H1 (cell line): ENCODE measurements at regions not wholly inside any gene's neighbourhood (a gene's known extent, or its start where the extent isn't known, plus 50 kb on each side); places are given as distances from the start of the nearest gene placed in this dataset.
"Not testable (repeated sequence)": the region's sequence is repeated elsewhere in the genome, so short reads cannot be mapped to it uniquely, and the experiment has no call there.

Experiments used
- CTCF ChIA-PET: fragments of 300-600 bp; sonication (Branson Sonifier 250); formaldehyde crosslinking; loops from one replicate; lab custom pipeline; 2021; ENCODE audit not compliant: partially characterized antibody; lab: Charles Lee
- POLR2A ChIA-PET: fragments of 300-600 bp; sonication (Branson Sonifier 250); formaldehyde crosslinking; loops from one replicate; lab custom pipeline; 2021; ENCODE audit warnings: inconsistent platforms; ENCODE audit not compliant: partially characterized antibody; lab: Charles Lee
- DNase-seq, 2 experiments: peaks; one replicate each; pipeline versions ENCODE4 v3.0.0 to v3.0.0-alpha.2; 2010 to 2022; ENCODE audit warnings: low spot score in 2 of 2, low read depth in 1 of 2, mixed read lengths in 1 of 2
- FAIRE-seq: peaks from 2 replicates; lab custom pipeline; 2011; peaks lifted over from hg19 to GRCh38; lab: Jason Lieb, UNC
- H2AFZ ChIP-seq: 2 replicates; pipeline ENCODE4 v1.8.1; 2012; ENCODE audit warnings: low read length, inconsistent platforms
- H2AK5ac ChIP-seq: 2 replicates; pipeline ENCODE4 v1.6.1; 2013; ENCODE audit warnings: low read depth, low read length
- H2BK120ac ChIP-seq: replicated peaks from 2 replicates; pipeline ENCODE3; 2013; ENCODE audit warnings: low read depth, low read length, inconsistent platforms
- H2BK12ac ChIP-seq: 2 replicates; pipeline ENCODE4 v1.6.1; 2013; ENCODE audit warnings: low read depth, low read length
- H2BK15ac ChIP-seq: 2 replicates; pipeline ENCODE4 v1.6.1; 2013; ENCODE audit warnings: low read length
- H2BK20ac ChIP-seq: 2 replicates; pipeline ENCODE4 v1.6.1; 2013; ENCODE audit warnings: low read length
- H2BK5ac ChIP-seq: 2 replicates; pipeline ENCODE4 v1.6.1; 2013; ENCODE audit warnings: low read depth, low read length
- H3K14ac ChIP-seq: 2 replicates; pipeline ENCODE4 v1.6.1; 2013; ENCODE audit warnings: inconsistent platforms; ENCODE audit not compliant: insufficient read length
- H3K18ac ChIP-seq: 2 replicates; pipeline ENCODE4 v1.6.1; 2013; ENCODE audit warnings: low read length; ENCODE audit errors: extremely low read depth
- H3K23ac ChIP-seq: 2 replicates; pipeline ENCODE4 v1.6.1; 2013; ENCODE audit warnings: inconsistent platforms; ENCODE audit not compliant: insufficient read length
- H3K23me2 ChIP-seq: 2 replicates; pipeline ENCODE4 v1.6.1; 2013; ENCODE audit warnings: low read depth, low read length
- H3K27ac ChIP-seq: 2 replicates; pipeline ENCODE4 v1.6.1; 2011; ENCODE audit warnings: low read depth, low read length, inconsistent platforms
- H3K27me3 ChIP-seq, 4 experiments: replicated peaks in 1 of 4; 1 replicate in 1 of 4; 2 replicates in 3 of 4; pipeline versions ENCODE4 v1.6.1 to v1.8.1; 2011 to 2013; ENCODE audit warnings: low read length in 3 of 4, mild to moderate bottlenecking in 3 of 4, inconsistent platforms in 2 of 4, mixed read lengths in 2 of 4, moderate library complexity in 1 of 4; ENCODE audit not compliant: control insufficient read depth in 3 of 4, insufficient read depth in 3 of 4; ENCODE audit errors: extremely low read depth in 1 of 4
- H3K36me3 ChIP-seq, 4 experiments: 2 replicates each; pipeline versions ENCODE4 v1.6.1 to v1.8.1; 2011 to 2013; ENCODE audit warnings: mild to moderate bottlenecking in 4 of 4, low read length in 3 of 4, moderate library complexity in 2 of 4, control low read depth in 1 of 4, inconsistent platforms in 1 of 4; ENCODE audit not compliant: insufficient read depth in 4 of 4, control insufficient read depth in 2 of 4
- H3K4ac ChIP-seq: replicated peaks from 2 replicates; pipeline ENCODE3; 2013; ENCODE audit warnings: low read length, low read depth, mixed read lengths, inconsistent platforms; ENCODE audit not compliant: insufficient read length
- H3K4me1 ChIP-seq, 4 experiments: replicated peaks in 1 of 4; 1 replicate in 1 of 4; 2 replicates in 3 of 4; pipeline versions ENCODE4 v1.6.1 to v1.8.1; 2011 to 2013; ENCODE audit warnings: low read length in 3 of 4, inconsistent platforms in 2 of 4, mixed read lengths in 1 of 4; ENCODE audit not compliant: insufficient read depth in 4 of 4, control insufficient read depth in 3 of 4
- H3K4me2 ChIP-seq, 2 experiments: 2 replicates each; pipeline versions ENCODE4 v1.6.1 to v1.8.1; 2011 to 2013; ENCODE audit warnings: low read depth in 2 of 2, low read length in 2 of 2, control low read depth in 1 of 2, inconsistent platforms in 1 of 2, mild to moderate bottlenecking in 1 of 2; ENCODE audit not compliant: insufficient read depth in 1 of 2
- H3K4me3 ChIP-seq, 4 experiments: fragments of 200-600, 300-600 bp in 1 of 4; sonication (generic), shearing (Covaris generic), sonication (Bioruptor Twin) in 1 of 4; 2 replicates each; pipeline versions ENCODE4 v1.5.1 to v1.8.1; 2011 to 2016; ENCODE audit warnings: low read length in 4 of 4, low read depth in 3 of 4, control low read depth in 2 of 4, inconsistent platforms in 2 of 4, mild to moderate bottlenecking in 2 of 4, mixed read lengths in 1 of 4, moderate library complexity in 1 of 4; ENCODE audit not compliant: insufficient read depth in 2 of 4; ENCODE audit errors: extremely low read depth in 1 of 4
- H3K56ac ChIP-seq: replicated peaks from 2 replicates; pipeline ENCODE3; 2013; ENCODE audit warnings: low read depth, mild to moderate bottlenecking, mixed read lengths, low read length, inconsistent platforms; ENCODE audit not compliant: insufficient read length
- H3K79me1 ChIP-seq: 2 replicates; pipeline ENCODE4 v1.6.1; 2013; ENCODE audit warnings: low read depth, low read length, control low read depth
- H3K79me2 ChIP-seq, 2 experiments: 2 replicates each; pipeline versions ENCODE4 v1.6.1 to v1.8.1; 2012 to 2013; ENCODE audit warnings: low read length in 2 of 2, mild to moderate bottlenecking in 2 of 2, inconsistent platforms in 1 of 2; ENCODE audit not compliant: insufficient read depth in 2 of 2, control insufficient read depth in 1 of 2
- H3K9ac ChIP-seq, 4 experiments: replicated peaks in 1 of 4; 1 replicate in 1 of 4; 2 replicates in 3 of 4; pipeline versions ENCODE4 v1.6.1 to v1.8.1; 2011 to 2013; ENCODE audit warnings: low read depth in 3 of 4, low read length in 3 of 4, control low read depth in 2 of 4, mild to moderate bottlenecking in 2 of 4, moderate library complexity in 2 of 4, inconsistent platforms in 1 of 4; ENCODE audit errors: extremely low read depth in 1 of 4
- H3K9me3 ChIP-seq, 2 experiments: 2 replicates each; pipeline versions ENCODE4 v1.6.1 to v1.8.1; 2012 to 2013; ENCODE audit warnings: mild to moderate bottlenecking in 2 of 2, moderate library complexity in 2 of 2, control low read depth in 1 of 2, inconsistent platforms in 1 of 2, low read depth in 1 of 2, low read length in 1 of 2, mixed read lengths in 1 of 2; ENCODE audit not compliant: insufficient read depth in 2 of 2
- H4K20me1 ChIP-seq, 2 experiments: replicated peaks in 1 of 2; 2 replicates each; pipeline versions ENCODE3 to v1.8.1; 2011 to 2013; ENCODE audit warnings: inconsistent platforms in 2 of 2, low read length in 2 of 2, mild to moderate bottlenecking in 1 of 2; ENCODE audit not compliant: insufficient read depth in 2 of 2, control insufficient read depth in 1 of 2
- H4K5ac ChIP-seq: 2 replicates; pipeline ENCODE4 v1.6.1; 2013; ENCODE audit warnings: low read length, low read depth, mixed read lengths, inconsistent platforms; ENCODE audit not compliant: insufficient read length
- H4K8ac ChIP-seq: 2 replicates; pipeline ENCODE4 v1.8.0; 2013; ENCODE audit warnings: mild to moderate bottlenecking, moderate library complexity, low read length, inconsistent platforms; ENCODE audit not compliant: insufficient read depth; ENCODE audit errors: extremely low read depth
- H4K91ac ChIP-seq: replicated peaks from 2 replicates; pipeline ENCODE3; 2013; ENCODE audit warnings: low read length, mixed read lengths, inconsistent platforms; ENCODE audit not compliant: insufficient read length
- WGBS, 2 experiments: shearing (Covaris generic) in 1 of 2; methylation state at CpG; one replicate each; pipeline versions ENCODE4 v1.1.6 to v1.1.7; 2013 to 2015; ENCODE audit warnings: low lambda C conversion rate in 2 of 2, mixed read lengths in 2 of 2, inconsistent platforms in 1 of 2, low coverage in 1 of 2, missing lambda C conversion rate in 1 of 2; ENCODE audit not compliant: insufficient replicate concordance in 2 of 2, insufficient coverage in 1 of 2, insufficient read length in 1 of 2; ENCODE audit errors: extremely low coverage in 1 of 2, missing lambda C conversion rate in 1 of 2; 5-methylcytosine and 5-hydroxymethylcytosine counted together

GRCh38 chr17:21783017-21783416, 90.7 kb downstream of the KCNJ18 start:
- H3K27ac ChIP-seq, H3K4me2 ChIP-seq, H3K56ac ChIP-seq, H4K8ac ChIP-seq, H2AK5ac ChIP-seq, POLR2A ChIA-PET, H4K5ac ChIP-seq, H4K20me1 ChIP-seq, H3K9ac ChIP-seq, FAIRE-seq, H2AFZ ChIP-seq, H3K14ac ChIP-seq, H3K79me2 ChIP-seq, H2BK12ac ChIP-seq, CTCF ChIA-PET, H3K4ac ChIP-seq, H2BK20ac ChIP-seq, DNase-seq, H3K23me2 ChIP-seq, H2BK5ac ChIP-seq, H3K4me1 ChIP-seq, H3K4me3 ChIP-seq, H3K36me3 ChIP-seq, H3K23ac ChIP-seq, H3K79me1 ChIP-seq, H4K91ac ChIP-seq, H2BK120ac ChIP-seq, H2BK15ac ChIP-seq, H3K27me3 ChIP-seq, H3K18ac ChIP-seq: not testable (repeated sequence)
- WGBS, 2 experiments = 81% methylated on average over 8 of the region's 8 CpGs; no CpG with 5 or more reads in 1 of the 2 experiments
- peaks cover 9 to 48% of the 10 kb centered on the region in 2 experiments; a peak in 3 of 4 replicates for H3K9me3 ChIP-seq

- 92% methylated on average over 9 of the region's 9 CpGs; no CpG with 5 or more reads in 1 of the 2 experiments for WGBS, 2 experiments
Measured at GRCh38 chr17:21814272-21814671, 121.9 kb downstream of the KCNJ18 start.

More at GRCh38 chr17:21814272-21814671, 121.9 kb downstream of the KCNJ18 start:
- H4K5ac ChIP-seq, H4K8ac ChIP-seq, H3K79me2 ChIP-seq, H4K91ac ChIP-seq, H3K23me2 ChIP-seq, H3K56ac ChIP-seq, CTCF ChIA-PET, H3K4ac ChIP-seq, H2AFZ ChIP-seq, H3K4me2 ChIP-seq, H3K27ac ChIP-seq, H2BK12ac ChIP-seq, H3K14ac ChIP-seq, H3K4me3 ChIP-seq, H3K4me1 ChIP-seq, H3K27me3 ChIP-seq, DNase-seq, H2BK15ac ChIP-seq, H3K23ac ChIP-seq, H3K18ac ChIP-seq, H2BK20ac ChIP-seq, POLR2A ChIA-PET, H2BK5ac ChIP-seq, H2AK5ac ChIP-seq, H3K9ac ChIP-seq, H4K20me1 ChIP-seq, H3K79me1 ChIP-seq, H3K36me3 ChIP-seq, FAIRE-seq, H2BK120ac ChIP-seq: not testable (repeated sequence)
- H3K9me3 ChIP-seq = peaks cover 43 to 46% of the 10 kb centered on the region in 2 experiments
